SK-N-DZ (cell line): ENCODE measurements at regions not wholly inside any gene's neighbourhood (a gene's known extent, or its start where the extent isn't known, plus 50 kb on each side); places are given as distances from the start of the nearest gene placed in this dataset.

Source experiments
- DNase-seq: peaks from one replicate; pipeline ENCODE4 v3.0.0-alpha.2; 2015; ENCODE audit warnings: low spot score

- DNase-seq, result no peak
Measured at GRCh38 chr1:217004776-217005436, 281.7 kb upstream of the ESRRG start.

GRCh38 chr1:217003355-217003754 is 280.1 kb upstream of the ESRRG start:
- DNase-seq, result no peak

- no peak for DNase-seq
Measured at GRCh38 chr1:216997831-216998230, 274.6 kb upstream of the ESRRG start.

- DNase-seq, result no peak
Measured at GRCh38 chr1:216997069-216997468, 273.8 kb upstream of the ESRRG start.

- no peak for DNase-seq
Measured at GRCh38 chr1:216984536-216984935, 261.3 kb upstream of the ESRRG start.

GRCh38 chr1:216983823-216984222 is 260.6 kb upstream of the ESRRG start:
- DNase-seq, result no peak

- no peak for DNase-seq
Measured at GRCh38 chr1:216961516-216961915, 238.3 kb upstream of the ESRRG start.

- no peak for DNase-seq
Measured at GRCh38 chr1:216960716-216961115, 237.5 kb upstream of the ESRRG start.

GRCh38 chr1:216958569-216958968 is 235.3 kb upstream of the ESRRG start:
- DNase-seq, result no peak

GRCh38 chr1:216953495-216953894 is 230.3 kb upstream of the ESRRG start:
- no peak for DNase-seq

- peak; percentile 7 for DNase-seq
Measured at GRCh38 chr1:216952864-216953263, 229.6 kb upstream of the ESRRG start.

- DNase-seq, result no peak
Measured at GRCh38 chr1:216945538-216946080, 222.4 kb upstream of the ESRRG start.

- no peak for DNase-seq
Measured at GRCh38 chr1:216944864-216945510, 221.8 kb upstream of the ESRRG start.

GRCh38 chr1:216937491-216937890 is 214.3 kb upstream of the ESRRG start:
- DNase-seq, result no peak

GRCh38 chr1:216936779-216937178 is 213.6 kb upstream of the ESRRG start:
- no peak for DNase-seq

- DNase-seq, result no peak
Measured at GRCh38 chr1:216935901-216936300, 212.7 kb upstream of the ESRRG start.

- DNase-seq, result no peak
Measured at GRCh38 chr1:216932424-216932823, 209.2 kb upstream of the ESRRG start.

GRCh38 chr1:216929870-216930582 is 206.8 kb upstream of the ESRRG start:
- no peak for DNase-seq

- no peak for DNase-seq
Measured at GRCh38 chr1:216927633-216928032, 204.4 kb upstream of the ESRRG start.

- no peak for DNase-seq
Measured at GRCh38 chr1:216926720-216927510, 203.7 kb upstream of the ESRRG start.

- no peak for DNase-seq
Measured at GRCh38 chr1:216925962-216926625, 202.9 kb upstream of the ESRRG start.
